ENCODE measurements at regions not wholly inside any gene's neighbourhood (a gene's known extent, or its start where the extent isn't known, plus 50 kb on each side); places are given as distances from the start of the nearest gene placed in this dataset.

GRCh38 chr1:219347921-219348391 lies 174.3 kb downstream of the LYPLAL1 start:
- in situ Hi-C loops (cut with MboI; ENCODE audit: low pct_unique_long_range_greater_than_20kb in 2 of 9, low sequenced_read_pairs in 9 of 9, unreplicated experiment in 9 of 9): no loop called here
- peak in 3 of 8 experiments; percentile 74 to 97 (median 92) for ATAC-seq (replicated peaks in 6 of 8)
- Histone ChIP-seq H3K4me3 (no peak overlapping the region), H3K27ac (no peak overlapping the region), H3K4me1 (replicated peaks in 1 of 2) (no peaks in the 10 kb centered on the region)
- WGBS, 10 experiments: 0 to 86% (median 77%) methylated on average over 1 to 5 of the region's 5 CpGs; no CpG with 5 or more reads in 2 of the 10 experiments

GRCh38 chr1:219347376-219347775 lies 173.7 kb downstream of the LYPLAL1 start:
- Histone ChIP-seq H3K4me3 (no peak overlapping the region), H3K4me1 (replicated peaks in 1 of 2) (no peaks in the 10 kb centered on the region), H3K27ac (no peak overlapping the region)
- ATAC-seq (replicated peaks in 6 of 8): peak in 1 of 8 experiments; percentile 6
- in situ Hi-C loops (cut with MboI; ENCODE audit: low pct_unique_long_range_greater_than_20kb in 2 of 9, low sequenced_read_pairs in 9 of 9, unreplicated experiment in 9 of 9): no loop called here
- WGBS, 10 experiments: 33 to 100% (median 70%) methylated on average over 1 of the region's 1 CpG

GRCh38 chr1:219345953-219346352 lies 172.3 kb downstream of the LYPLAL1 start:
- no peak overlapping the region for H3K27ac ChIP-seq
- in situ Hi-C loops (cut with MboI; ENCODE audit: low pct_unique_long_range_greater_than_20kb in 2 of 9, low sequenced_read_pairs in 9 of 9, unreplicated experiment in 9 of 9): no loop called here
- H3K4me1 ChIP-seq (replicated peaks in 1 of 2): no peaks in the 10 kb centered on the region
- H3K4me3 ChIP-seq: no peak overlapping the region
- no peak for ATAC-seq (replicated peaks in 6 of 8)

GRCh38 chr1:219342836-219343235 lies 169.2 kb downstream of the LYPLAL1 start:
- peak in 2 of 8 experiments; percentile 32 to 61 for ATAC-seq (replicated peaks in 6 of 8)
- in situ Hi-C loops (cut with MboI; ENCODE audit: low pct_unique_long_range_greater_than_20kb in 2 of 9, low sequenced_read_pairs in 9 of 9, unreplicated experiment in 9 of 9): no loop called here
- WGBS, 10 experiments: 20 to 100% (median 91%) methylated on average over 1 to 4 of the region's 4 CpGs
- Histone ChIP-seq H3K4me3 (no peak overlapping the region), H3K4me1 (replicated peaks in 1 of 2) (no peaks in the 10 kb centered on the region), H3K27ac (no peak overlapping the region)

GRCh38 chr1:219340796-219341195 lies 167.1 kb downstream of the LYPLAL1 start:
- peak in 3 of 8 experiments; percentile 80 to 96 (median 88) for ATAC-seq (replicated peaks in 6 of 8)
- Histone ChIP-seq H3K4me3 (no peak overlapping the region), H3K27ac (no peak overlapping the region), H3K4me1 (replicated peaks in 1 of 2) (no peaks in the 10 kb centered on the region)
- 0 to 100% (median 81%) methylated on average over 1 of the region's 1 CpG; no CpG with 5 or more reads in 2 of the 10 experiments for WGBS, 10 experiments
- in situ Hi-C loops (cut with MboI; ENCODE audit: low pct_unique_long_range_greater_than_20kb in 2 of 9, low sequenced_read_pairs in 9 of 9, unreplicated experiment in 9 of 9): no loop called here

- no peak overlapping the region for H3K27ac ChIP-seq
- peak in 2 of 8 experiments; percentile 9 to 30 for ATAC-seq (replicated peaks in 6 of 8)
- 0 to 94% (median 67%) methylated on average over 1 of the region's 1 CpG; no CpG with 5 or more reads in 1 of the 10 experiments for WGBS, 10 experiments
- H3K4me1 ChIP-seq (replicated peaks in 1 of 2): no peaks in the 10 kb centered on the region
- in situ Hi-C loops (cut with MboI; ENCODE audit: low pct_unique_long_range_greater_than_20kb in 2 of 9, low sequenced_read_pairs in 9 of 9, unreplicated experiment in 9 of 9): no loop called here
- H3K4me3 ChIP-seq: no peak overlapping the region
These were observed 165.8 kb downstream of the LYPLAL1 start for GRCh38 chr1:219339466-219339865.

GRCh38 chr1:219337588-219337987 lies 163.9 kb downstream of the LYPLAL1 start:
- Histone ChIP-seq H3K4me1 (replicated peaks in 1 of 2) (no peaks in the 10 kb centered on the region), H3K27ac (no peak overlapping the region), H3K4me3 (no peak overlapping the region)
- in situ Hi-C loops (cut with MboI; ENCODE audit: low pct_unique_long_range_greater_than_20kb in 2 of 9, low sequenced_read_pairs in 9 of 9, unreplicated experiment in 9 of 9): no loop called here
- 54 to 100% (median 89%) methylated on average over 1 of the region's 1 CpG; no CpG with 5 or more reads in 5 of the 10 experiments for WGBS, 10 experiments
- no peak for ATAC-seq (replicated peaks in 6 of 8)

- H3K4me3 ChIP-seq: no peak overlapping the region
- H3K27ac ChIP-seq: no peak overlapping the region
- ATAC-seq (replicated peaks in 6 of 8): no peak
- 75 to 100% (median 83%) methylated on average over 1 of the region's 1 CpG; no CpG with 5 or more reads in 3 of the 10 experiments for WGBS, 10 experiments
- in situ Hi-C loops (cut with MboI; ENCODE audit: low pct_unique_long_range_greater_than_20kb in 2 of 9, low sequenced_read_pairs in 9 of 9, unreplicated experiment in 9 of 9): no loop called here
- no peaks in the 10 kb centered on the region for H3K4me1 ChIP-seq (replicated peaks in 1 of 2)
These were observed 159.9 kb downstream of the LYPLAL1 start for GRCh38 chr1:219333626-219334025.

GRCh38 chr1:219331424-219331823 lies 157.7 kb downstream of the LYPLAL1 start:
- 60 to 100% (median 93%) methylated on average over 1 to 5 of the region's 5 CpGs; no CpG with 5 or more reads in 1 of the 10 experiments for WGBS, 10 experiments
- H3K27ac ChIP-seq: no peak overlapping the region
- in situ Hi-C loops (cut with MboI; ENCODE audit: low pct_unique_long_range_greater_than_20kb in 2 of 9, low sequenced_read_pairs in 9 of 9, unreplicated experiment in 9 of 9): no loop called here
- no peak overlapping the region for H3K4me3 ChIP-seq
- ATAC-seq (replicated peaks in 6 of 8): no peak
- H3K4me1 ChIP-seq (replicated peaks in 1 of 2): no peaks in the 10 kb centered on the region

- in situ Hi-C loops (cut with MboI; ENCODE audit: low pct_unique_long_range_greater_than_20kb in 2 of 9, low sequenced_read_pairs in 9 of 9, unreplicated experiment in 9 of 9): no loop called here
- ATAC-seq (replicated peaks in 6 of 8): no peak
- H3K4me1 ChIP-seq (replicated peaks in 1 of 2): no peaks in the 10 kb centered on the region
- no peak overlapping the region for H3K27ac ChIP-seq
- 80 to 100% (median 100%) methylated on average over 2 of the region's 2 CpGs; no CpG with 5 or more reads in 4 of the 10 experiments for WGBS, 10 experiments
- no peak overlapping the region for H3K4me3 ChIP-seq
These were observed 157.0 kb downstream of the LYPLAL1 start for GRCh38 chr1:219330669-219331068.

- no peak for ATAC-seq (replicated peaks in 6 of 8)
- Histone ChIP-seq H3K4me1 (replicated peaks in 1 of 2) (no peaks in the 10 kb centered on the region), H3K27ac (no peak overlapping the region), H3K4me3 (no peak overlapping the region)
- in situ Hi-C loops (cut with MboI; ENCODE audit: low pct_unique_long_range_greater_than_20kb in 2 of 9, low sequenced_read_pairs in 9 of 9, unreplicated experiment in 9 of 9): no loop called here
These were observed 156.3 kb downstream of the LYPLAL1 start for GRCh38 chr1:219330001-219330400.

GRCh38 chr1:219329578-219329977 lies 155.9 kb downstream of the LYPLAL1 start:
- no peak overlapping the region for H3K4me3 ChIP-seq
- ATAC-seq (replicated peaks in 6 of 8): no peak
- in situ Hi-C loops (cut with MboI; ENCODE audit: low pct_unique_long_range_greater_than_20kb in 2 of 9, low sequenced_read_pairs in 9 of 9, unreplicated experiment in 9 of 9): no loop called here
- no peak overlapping the region for H3K27ac ChIP-seq
- no peaks in the 10 kb centered on the region for H3K4me1 ChIP-seq (replicated peaks in 1 of 2)
- WGBS, 10 experiments: 57 to 100% (median 81%) methylated on average over 3 to 4 of the region's 4 CpGs; no CpG with 5 or more reads in 1 of the 10 experiments

- WGBS, 10 experiments: 80 to 100% (median 90%) methylated on average over 1 to 8 of the region's 9 CpGs; no CpG with 5 or more reads in 4 of the 10 experiments
- H3K4me3 ChIP-seq: no peak overlapping the region
- no peak overlapping the region for H3K27ac ChIP-seq
- no peak for ATAC-seq (replicated peaks in 6 of 8)
- H3K4me1 ChIP-seq (replicated peaks in 1 of 2): no peaks in the 10 kb centered on the region
- in situ Hi-C loops (cut with MboI; ENCODE audit: low pct_unique_long_range_greater_than_20kb in 2 of 9, low sequenced_read_pairs in 9 of 9, unreplicated experiment in 9 of 9): no loop called here
These were observed 153.2 kb downstream of the LYPLAL1 start for GRCh38 chr1:219326843-219327242.

GRCh38 chr1:219325368-219325742 lies 151.7 kb downstream of the LYPLAL1 start:
- no peak overlapping the region for H3K27ac ChIP-seq
- no peak overlapping the region for H3K4me3 ChIP-seq
- 50 to 100% (median 100%) methylated on average over 1 of the region's 1 CpG; no CpG with 5 or more reads in 4 of the 10 experiments for whole genome bisulfite sequencing, 10 experiments
- ATAC-seq (replicated peaks in 6 of 8): no peak
- no peaks in the 10 kb centered on the region for H3K4me1 ChIP-seq (replicated peaks in 1 of 2)
- in situ Hi-C loops (cut with MboI; ENCODE audit: low pct_unique_long_range_greater_than_20kb in 2 of 9, low sequenced_read_pairs in 9 of 9, unreplicated experiment in 9 of 9): no loop called here

Data from motor neuron (in vitro differentiated cells).